Trophoblast cell (in vitro differentiated cells and primary cell): ENCODE measurements at regions not wholly inside any gene's neighbourhood (a gene's known extent, or its start where the extent isn't known, plus 50 kb on each side); places are given as distances from the start of the nearest gene placed in this dataset.
"Not testable (repeated sequence)": the region's sequence is repeated elsewhere in the genome, so short reads cannot be mapped to it uniquely, and the experiment has no call there.

Experiments
- DNase-seq, 2 donors: peaks; one replicate each; pipeline ENCODE4 v3.0.0-alpha.2; 2016
- H2AFZ ChIP-seq: 2 replicates; pipeline ENCODE4 v1.6.1; 2013; ENCODE audit warnings: low read length, moderate library complexity, mild to moderate bottlenecking; ENCODE audit not compliant: insufficient read depth, poor library complexity
- H2AK5ac ChIP-seq: 2 replicates; pipeline ENCODE4 v1.6.1; 2013; ENCODE audit warnings: mild to moderate bottlenecking, low read length
- H2BK120ac ChIP-seq: 2 replicates; pipeline ENCODE4 v1.6.1; 2013; ENCODE audit warnings: low read length, mild to moderate bottlenecking, moderate library complexity; ENCODE audit not compliant: insufficient read depth, poor library complexity
- H2BK12ac ChIP-seq: 2 replicates; pipeline ENCODE4 v1.6.1; 2013; ENCODE audit warnings: mild to moderate bottlenecking, low read length, moderate library complexity
- H2BK5ac ChIP-seq: 2 replicates; pipeline ENCODE4 v1.6.1; 2013; ENCODE audit warnings: low read length, low read depth, moderate library complexity, mild to moderate bottlenecking; ENCODE audit not compliant: poor library complexity
- H3K14ac ChIP-seq: 2 replicates; pipeline ENCODE4 v1.6.1; 2013; ENCODE audit warnings: mild to moderate bottlenecking, low read length
- H3K18ac ChIP-seq: 2 replicates; pipeline ENCODE4 v1.6.1; 2013; ENCODE audit warnings: mild to moderate bottlenecking, low read length
- H3K23ac ChIP-seq: 2 replicates; pipeline ENCODE4 v1.6.1; 2013; ENCODE audit warnings: low read length
- H3K27ac ChIP-seq: 2 replicates; pipeline ENCODE4 v1.5.1; 2013; ENCODE audit warnings: low read depth, mild to moderate bottlenecking, inconsistent platforms, low read length, moderate library complexity
- H3K27me3 ChIP-seq: 2 replicates; pipeline ENCODE4 v1.6.1; 2013; ENCODE audit warnings: inconsistent platforms, mild to moderate bottlenecking, low read length, moderate library complexity; ENCODE audit not compliant: insufficient read depth
- H3K36me3 ChIP-seq, 2 experiments: 1 replicate in 1 of 2; 2 replicates in 1 of 2; pipeline ENCODE4 v1.6.1; 2013; ENCODE audit warnings: low read length in 2 of 2, mild to moderate bottlenecking in 2 of 2, moderate library complexity in 1 of 2; ENCODE audit not compliant: insufficient read depth in 2 of 2, control insufficient read depth in 1 of 2
- H3K4ac ChIP-seq: 2 replicates; pipeline ENCODE4 v1.6.1; 2013; ENCODE audit warnings: low read depth, mild to moderate bottlenecking, low read length, moderate library complexity
- H3K4me1 ChIP-seq, 2 experiments: 1 replicate in 1 of 2; 2 replicates in 1 of 2; pipeline ENCODE4 v1.6.1; 2013; ENCODE audit warnings: low read length in 2 of 2, mild to moderate bottlenecking in 2 of 2, moderate library complexity in 1 of 2; ENCODE audit not compliant: insufficient read depth in 2 of 2, control insufficient read depth in 1 of 2
- H3K4me2 ChIP-seq: 2 replicates; pipeline ENCODE4 v1.6.1; 2013; ENCODE audit warnings: inconsistent platforms, mild to moderate bottlenecking, low read length, moderate library complexity
- H3K4me3 ChIP-seq: 2 replicates; pipeline ENCODE4 v1.5.1; 2013; ENCODE audit warnings: mild to moderate bottlenecking, low read depth, low read length, inconsistent platforms
- H3K79me1 ChIP-seq: one replicate; pipeline ENCODE4 v1.6.1; 2013; ENCODE audit warnings: low read length
- H3K79me2 ChIP-seq: 2 replicates; pipeline ENCODE4 v1.6.1; 2013; ENCODE audit warnings: low read length, mild to moderate bottlenecking; ENCODE audit not compliant: control insufficient read depth, insufficient read depth, poor library complexity
- H3K9ac ChIP-seq: 2 replicates; pipeline ENCODE4 v1.6.1; 2013; ENCODE audit warnings: mild to moderate bottlenecking, low read length
- H3K9me3 ChIP-seq: 2 replicates; pipeline ENCODE4 v1.6.1; 2013; ENCODE audit warnings: low read depth, mild to moderate bottlenecking, control low read depth, inconsistent platforms, low read length; ENCODE audit not compliant: insufficient read depth
- H4K12ac ChIP-seq: 2 replicates; pipeline ENCODE4 v1.6.1; 2013; ENCODE audit warnings: low read depth, mild to moderate bottlenecking, low read length, moderate library complexity
- H4K8ac ChIP-seq: 2 replicates; pipeline ENCODE4 v1.6.1; 2013; ENCODE audit warnings: low read depth, mild to moderate bottlenecking, low read length, moderate library complexity
- H4K91ac ChIP-seq: one replicate; pipeline ENCODE4 v1.6.1; 2013; ENCODE audit warnings: low read depth, mild to moderate bottlenecking, low read length, moderate library complexity
- WGBS: extraction: QIAGEN DNeasy Blood & Tissue Kit; methylation state at CpG from one replicate; pipeline ENCODE4 v1.1.7; 2013; ENCODE audit warnings: missing lambda C conversion rate; ENCODE audit not compliant: insufficient read length, insufficient coverage; ENCODE audit errors: extremely low coverage; 5-methylcytosine and 5-hydroxymethylcytosine counted together

DNA sequence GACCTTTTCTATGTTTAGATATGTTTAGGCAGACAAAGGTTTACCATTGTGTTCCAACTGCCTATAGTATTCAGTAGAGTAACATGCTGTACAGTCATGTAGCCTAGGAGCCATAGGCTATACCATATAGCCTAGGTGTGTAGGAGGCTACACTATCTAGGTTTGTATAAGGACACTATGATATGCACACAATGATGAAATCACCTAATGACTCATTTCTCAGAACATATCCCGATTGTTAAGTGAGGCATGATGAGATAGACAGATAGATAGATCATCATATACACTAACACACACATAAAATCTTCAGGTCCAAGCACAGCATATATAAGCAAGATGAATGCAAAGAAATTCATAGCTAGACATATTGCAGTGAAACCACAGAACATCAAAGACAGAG lies 177.4 kb downstream of the NPIPA8 start:
- no CpG with 5 or more reads among the region's 1 CpG for WGBS
- not testable (repeated sequence) for H2BK12ac ChIP-seq, H3K79me2 ChIP-seq, H3K4me2 ChIP-seq, H3K9ac ChIP-seq, H3K9me3 ChIP-seq, H2AFZ ChIP-seq, H3K4ac ChIP-seq, H3K79me1 ChIP-seq, H3K23ac ChIP-seq, H3K14ac ChIP-seq, H3K36me3 ChIP-seq, DNase-seq, H3K4me1 ChIP-seq, H3K27me3 ChIP-seq, H4K91ac ChIP-seq, H3K4me3 ChIP-seq, H4K12ac ChIP-seq, H4K8ac ChIP-seq, H2BK120ac ChIP-seq, H3K27ac ChIP-seq, H2AK5ac ChIP-seq, H3K18ac ChIP-seq, H2BK5ac ChIP-seq

GRCh38 chr16:18157854-18158253 lies 178.7 kb downstream of the NPIPA8 start:
- not testable (repeated sequence) for H3K4me1 ChIP-seq, H3K79me1 ChIP-seq, H3K27me3 ChIP-seq, H2AK5ac ChIP-seq, H4K12ac ChIP-seq, H2AFZ ChIP-seq, H3K36me3 ChIP-seq, H3K4ac ChIP-seq, H3K9me3 ChIP-seq, H3K9ac ChIP-seq, H3K79me2 ChIP-seq, H3K27ac ChIP-seq, DNase-seq, H2BK12ac ChIP-seq, H4K91ac ChIP-seq, H3K4me3 ChIP-seq, H3K23ac ChIP-seq, H4K8ac ChIP-seq, H2BK120ac ChIP-seq, H3K18ac ChIP-seq, H3K14ac ChIP-seq, H2BK5ac ChIP-seq, H3K4me2 ChIP-seq
- WGBS, result 100% methylated on average over 1 of the region's 1 CpG

DNA sequence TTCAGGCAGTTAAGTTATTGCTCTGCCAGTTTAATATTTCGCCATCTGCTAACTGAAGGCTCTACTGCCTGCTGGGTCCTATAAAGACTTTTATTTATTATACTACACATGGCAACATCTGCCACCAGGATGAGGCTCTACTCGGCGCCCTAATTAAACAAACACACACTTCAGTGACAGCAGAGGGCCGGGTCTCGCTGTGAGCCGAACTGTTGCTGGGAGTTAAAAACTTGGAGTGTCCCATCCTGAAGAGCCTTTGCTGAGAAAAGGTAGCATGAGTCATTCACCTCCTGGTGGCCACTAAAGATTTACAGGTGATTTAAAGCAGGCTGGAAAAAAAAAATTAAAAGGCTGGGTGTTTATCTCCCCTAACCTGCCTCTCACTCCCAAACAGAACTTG lies 183.7 kb downstream of the NPIPA8 start:
- H4K12ac ChIP-seq, H3K23ac ChIP-seq, H3K18ac ChIP-seq, H3K4me3 ChIP-seq, H3K27ac ChIP-seq, H2AFZ ChIP-seq, H3K36me3 ChIP-seq, H3K4ac ChIP-seq, H4K91ac ChIP-seq, H3K79me1 ChIP-seq, H3K4me2 ChIP-seq, H2BK120ac ChIP-seq, H3K4me1 ChIP-seq, H2BK5ac ChIP-seq, H4K8ac ChIP-seq, H2AK5ac ChIP-seq, H3K9ac ChIP-seq, H3K27me3 ChIP-seq, DNase-seq, H3K9me3 ChIP-seq, H3K14ac ChIP-seq, H2BK12ac ChIP-seq, H3K79me2 ChIP-seq: not testable (repeated sequence)
- no CpG with 5 or more reads among the region's 6 CpGs for WGBS

GRCh38 chr16:18148132-18148531 lies 188.4 kb downstream of the NPIPA8 start:
- not testable (repeated sequence) for H3K4ac ChIP-seq, H3K4me2 ChIP-seq, H3K79me1 ChIP-seq, H3K9me3 ChIP-seq, H3K79me2 ChIP-seq, H3K14ac ChIP-seq, H3K27me3 ChIP-seq, H2AK5ac ChIP-seq, H2BK120ac ChIP-seq, H2BK5ac ChIP-seq, H4K12ac ChIP-seq, H3K27ac ChIP-seq, H3K4me3 ChIP-seq, H3K9ac ChIP-seq, H3K18ac ChIP-seq, H2AFZ ChIP-seq, H2BK12ac ChIP-seq, DNase-seq, H3K36me3 ChIP-seq, H4K8ac ChIP-seq, H3K4me1 ChIP-seq, H4K91ac ChIP-seq, H3K23ac ChIP-seq
- WGBS, result no CpG with 5 or more reads among the region's 5 CpGs
